A673 (cell line): ENCODE measurements at regions not wholly inside any gene's neighbourhood (a gene's known extent, or its start where the extent isn't known, plus 50 kb on each side); places are given as distances from the start of the nearest gene placed in this dataset.

ENCODE experiments used
- BruUV-seq: library from RNA; stranded (reverse); fragments of 400-500 nt; replicated peaks from 2 replicates; lab custom pipeline; 2021; lab: Mats Ljungman, UMichigan
- CTCF ChIA-PET: fragments of 300-600 bp; sonication (Branson Sonifier 250); formaldehyde crosslinking; loops from one replicate; lab custom pipeline; 2022; ENCODE audit warnings: antibody characterized with exemption; lab: Charles Lee
- POLR2A ChIA-PET: fragments of 300-600 bp; sonication (Branson Sonifier 250); formaldehyde crosslinking; loops from one replicate; lab custom pipeline; 2022; ENCODE audit warnings: antibody characterized with exemption; ENCODE audit not compliant: low non-redundant PET; lab: Charles Lee
- DNase-seq: peaks from one replicate; pipeline ENCODE4 v3.0.0-alpha.2; 2015; ENCODE audit warnings: low spot score
- H3K27ac ChIP-seq: fragments of 200-600 bp; sonication (generic); 2 replicates; pipeline ENCODE4 v1.5.1; 2016; ENCODE audit warnings: mixed run types, low read depth, mild to moderate bottlenecking, mixed read lengths, antibody characterized with exemption, low read length; ENCODE audit not compliant: poor library complexity, severe bottlenecking
- H3K27me3 ChIP-seq: fragments of 200-600 bp; sonication (generic); replicated peaks from 2 replicates; pipeline ENCODE4 v1.6.1; 2017; ENCODE audit warnings: mixed run types, low read depth, mild to moderate bottlenecking, mixed read lengths, antibody characterized with exemption, low read length; ENCODE audit not compliant: insufficient read depth, poor library complexity
- H3K36me3 ChIP-seq: fragments of 200-600 bp; sonication (generic); 2 replicates; pipeline ENCODE4 v1.6.1; 2016; ENCODE audit warnings: mixed run types, mild to moderate bottlenecking, mixed read lengths, antibody characterized with exemption, low read length; ENCODE audit not compliant: insufficient read depth, poor library complexity, severe bottlenecking
- H3K4me1 ChIP-seq: fragments of 200-600 bp; sonication (generic); 2 replicates; pipeline ENCODE4 v1.6.1; 2017; ENCODE audit warnings: mixed run types, mild to moderate bottlenecking, mixed read lengths, antibody characterized with exemption, low read length; ENCODE audit not compliant: insufficient read depth, poor library complexity, severe bottlenecking
- H3K4me3 ChIP-seq: fragments of 200-600 bp; sonication (generic); 2 replicates; pipeline ENCODE4 v1.5.1; 2016; ENCODE audit warnings: low read depth, mixed run types, mild to moderate bottlenecking, mixed read lengths, low read length; ENCODE audit not compliant: poor library complexity, severe bottlenecking
- H3K9me3 ChIP-seq: fragments of 200-600 bp; sonication (generic); 2 replicates; pipeline ENCODE4 v1.6.1; 2016; ENCODE audit warnings: mixed run types, low read depth, mild to moderate bottlenecking, mixed read lengths, antibody characterized with exemption, low read length; ENCODE audit not compliant: poor library complexity, severe bottlenecking
- EZH2 ChIP-seq: fragments of 200-600 bp; sonication (generic); IDR thresholded peaks from 2 replicates; pipeline ENCODE4 v1.6.1; 2017; ENCODE audit warnings: borderline replicate concordance, low read depth, mild to moderate bottlenecking, mixed read lengths, antibody characterized with exemption, low read length; ENCODE audit not compliant: poor library complexity, severe bottlenecking
- intact Hi-C: fragments of 100-400 bp; cut with micrococcal nuclease; formaldehyde crosslinking; loops from one replicate; pipeline ENCODE4 v1.10.0; 2022; ENCODE audit not compliant: unreplicated experiment
- TF ChIP-seq, protein P1 (sequence below): fragments of 300-800, 200-600 bp; sonication (generic); conservative IDR thresholded peaks from 2 replicates; pipeline ENCODE4 v1.5.1; 2017; ENCODE audit warnings: low read depth, mild to moderate bottlenecking, antibody characterized with exemption, low read length, moderate library complexity, mixed read lengths

DNA sequence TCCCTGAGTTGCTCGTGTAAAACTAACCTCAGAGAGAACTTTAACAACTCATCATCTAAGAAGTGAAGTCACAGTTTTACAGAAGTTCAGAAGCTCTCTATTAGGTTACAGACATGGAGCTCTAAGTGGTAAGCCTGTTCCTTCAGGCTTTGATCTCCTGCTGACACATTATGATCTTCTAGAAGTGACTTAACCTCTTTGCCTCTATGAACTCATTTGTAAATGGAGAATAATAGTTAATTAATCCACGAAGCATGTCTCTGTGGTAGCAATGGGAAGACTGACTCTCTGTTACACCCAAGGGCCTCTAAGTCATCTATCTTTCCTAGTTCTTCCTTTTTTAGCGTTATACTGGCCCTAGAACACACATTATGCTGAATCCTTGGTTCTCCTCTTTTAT is 157.9 kb upstream of the NRIP1 start:
- no peak for DNase-seq
- H3K4me1 ChIP-seq = no peaks in the 10 kb centered on the region
- H3K27ac ChIP-seq = no peak overlapping the region
- CTCF ChIA-PET = no interaction called here
- TF ChIP-seq, protein P1, sequence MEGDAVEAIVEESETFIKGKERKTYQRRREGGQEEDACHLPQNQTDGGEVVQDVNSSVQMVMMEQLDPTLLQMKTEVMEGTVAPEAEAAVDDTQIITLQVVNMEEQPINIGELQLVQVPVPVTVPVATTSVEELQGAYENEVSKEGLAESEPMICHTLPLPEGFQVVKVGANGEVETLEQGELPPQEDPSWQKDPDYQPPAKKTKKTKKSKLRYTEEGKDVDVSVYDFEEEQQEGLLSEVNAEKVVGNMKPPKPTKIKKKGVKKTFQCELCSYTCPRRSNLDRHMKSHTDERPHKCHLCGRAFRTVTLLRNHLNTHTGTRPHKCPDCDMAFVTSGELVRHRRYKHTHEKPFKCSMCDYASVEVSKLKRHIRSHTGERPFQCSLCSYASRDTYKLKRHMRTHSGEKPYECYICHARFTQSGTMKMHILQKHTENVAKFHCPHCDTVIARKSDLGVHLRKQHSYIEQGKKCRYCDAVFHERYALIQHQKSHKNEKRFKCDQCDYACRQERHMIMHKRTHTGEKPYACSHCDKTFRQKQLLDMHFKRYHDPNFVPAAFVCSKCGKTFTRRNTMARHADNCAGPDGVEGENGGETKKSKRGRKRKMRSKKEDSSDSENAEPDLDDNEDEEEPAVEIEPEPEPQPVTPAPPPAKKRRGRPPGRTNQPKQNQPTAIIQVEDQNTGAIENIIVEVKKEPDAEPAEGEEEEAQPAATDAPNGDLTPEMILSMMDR = no peak
- no peak for TF ChIP-seq EZH2
- BruUV-seq = no TSS peak
- no peaks in the 10 kb centered on the region for H3K27me3 ChIP-seq
- intact Hi-C loops = no loop called here
- H3K36me3 ChIP-seq = no peaks in the 10 kb centered on the region
- POLR2A ChIA-PET = interaction anchor here (0.6 kb wide), 1 partner anchor 9 kb away, joined by 3 read pairs; no protein-coding TSS in a partner anchor
- no peak overlapping the region for H3K4me3 ChIP-seq
- no peaks in the 10 kb centered on the region for H3K9me3 ChIP-seq

DNA sequence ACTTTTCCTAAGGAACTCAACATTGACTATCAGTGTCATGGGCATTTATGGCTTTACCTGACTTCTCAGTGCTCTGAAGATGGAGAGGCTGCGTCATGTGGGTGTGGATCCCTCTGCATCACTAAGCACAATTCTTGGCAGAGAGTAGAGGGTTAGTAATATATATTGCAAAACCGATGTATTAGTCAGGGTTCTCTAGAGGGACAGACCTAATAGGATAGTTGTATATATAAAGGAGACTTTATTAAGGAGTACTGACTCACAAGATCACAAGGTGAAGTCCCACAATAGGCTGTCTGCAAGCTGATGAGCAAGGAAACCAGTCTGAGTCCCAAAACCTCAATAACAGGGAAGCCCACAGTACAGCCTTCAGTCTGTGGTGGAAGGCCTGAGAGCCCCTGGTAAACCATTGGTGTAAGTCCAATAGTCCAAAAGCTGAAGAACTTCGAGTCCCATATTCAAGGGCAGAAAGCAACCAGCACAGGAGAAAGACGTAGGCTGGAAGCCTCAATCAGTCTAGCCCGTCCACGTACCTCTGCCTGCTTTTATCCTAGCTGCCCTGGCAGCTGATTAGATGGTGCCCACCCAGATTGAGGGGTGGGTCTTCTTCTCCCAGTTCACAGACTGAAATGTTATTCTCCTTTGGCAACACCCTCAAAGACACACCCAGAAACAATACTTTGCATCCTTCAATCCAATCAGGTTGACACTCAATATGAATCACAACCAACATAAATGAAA is 159.7 kb upstream of the NRIP1 start:
- Histone ChIP-seq H3K27me3 (no peaks in the 10 kb centered on the region), H3K9me3 (no peaks in the 10 kb centered on the region), H3K27ac (no peak overlapping the region), H3K4me1 (no peaks in the 10 kb centered on the region), H3K4me3 (no peak overlapping the region), H3K36me3 (no peaks in the 10 kb centered on the region)
- TF ChIP-seq, protein P1 = no peak
- TF ChIP-seq EZH2 = no peak
- intact Hi-C loops = no loop called here
- CTCF ChIA-PET = no interaction called here
- no peak for DNase-seq
- POLR2A ChIA-PET = no interaction called here
- no TSS peak for BruUV-seq

DNA sequence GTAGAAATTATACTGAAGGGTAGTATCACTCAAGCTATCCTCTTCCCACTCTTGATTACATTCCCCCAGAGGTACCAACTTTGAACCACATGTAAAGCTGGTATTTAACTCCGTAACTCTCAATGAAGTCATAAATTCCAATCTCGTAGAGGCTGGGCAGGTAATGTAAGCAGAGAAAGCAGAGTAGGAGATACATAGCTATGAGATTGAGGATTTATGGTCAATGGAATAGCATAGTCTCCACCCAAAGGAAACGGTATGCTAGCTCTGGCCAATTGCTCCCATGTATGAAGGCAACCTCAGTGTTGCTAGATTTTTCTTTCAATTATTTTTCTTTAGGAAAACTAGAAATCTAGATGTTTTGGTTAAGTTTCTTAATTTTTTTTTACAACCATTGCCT is 163.1 kb upstream of the NRIP1 start:
- POLR2A ChIA-PET = no interaction called here
- no TSS peak for BruUV-seq
- CTCF ChIA-PET = no interaction called here
- Histone ChIP-seq H3K27me3 (no peaks in the 10 kb centered on the region), H3K36me3 (no peaks in the 10 kb centered on the region), H3K4me1 (no peaks in the 10 kb centered on the region), H3K27ac (no peak overlapping the region), H3K4me3 (no peak overlapping the region), H3K9me3 (no peaks in the 10 kb centered on the region)
- intact Hi-C loops = no loop called here
- DNase-seq = no peak
- TF ChIP-seq EZH2 = no peak
- TF ChIP-seq, protein P1 = no peak
